D721Med (cell line): ENCODE measurements at regions not wholly inside any gene's neighbourhood (a gene's known extent, or its start where the extent isn't known, plus 50 kb on each side); places are given as distances from the start of the nearest gene placed in this dataset.
"Not testable (repeated sequence)": the region's sequence is repeated elsewhere in the genome, so short reads cannot be mapped to it uniquely, and the experiment has no call there.

ENCODE experiments used
- DNase-seq: peaks from one replicate; pipeline ENCODE4 v3.0.0; 2011; ENCODE audit warnings: low spot score; ENCODE audit not compliant: insufficient read length
- FAIRE-seq: peaks from 2 replicates; lab custom pipeline; 2011; peaks lifted over from hg19 to GRCh38; lab: Jason Lieb, UNC
- CTCF ChIP-seq: IDR thresholded peaks from 2 replicates; pipeline ENCODE4 v1.5.1; 2012; ENCODE audit warnings: mild to moderate bottlenecking, control low read depth; ENCODE audit not compliant: insufficient read depth; ENCODE audit errors: missing control alignments

- DNase-seq (no peak), FAIRE-seq (no peak)
- TF ChIP-seq CTCF = no peak
These were observed 198.2 kb upstream of the SEMA6A start for GRCh38 chr5:116772806-116773205.

GRCh38 chr5:116772152-116772501 lies 197.5 kb upstream of the SEMA6A start:
- DNase-seq = no peak
- TF ChIP-seq CTCF = no peak
- FAIRE-seq = no peak

- DNase-seq = no peak
- no peak for FAIRE-seq
- no peak for TF ChIP-seq CTCF
These were observed 197.0 kb upstream of the SEMA6A start for GRCh38 chr5:116771466-116772151.

- DNase-seq, FAIRE-seq: not testable (repeated sequence)
These were observed 195.3 kb upstream of the SEMA6A start for GRCh38 chr5:116769953-116770352.

GRCh38 chr5:116769470-116769869 lies 194.8 kb upstream of the SEMA6A start:
- FAIRE-seq (no peak), DNase-seq (no peak)
- no peak for TF ChIP-seq CTCF

GRCh38 chr5:116766470-116766947 lies 191.9 kb upstream of the SEMA6A start:
- DNase-seq (no peak), FAIRE-seq (no peak)
- no peak for TF ChIP-seq CTCF

GRCh38 chr5:116765441-116765840 lies 190.8 kb upstream of the SEMA6A start:
- TF ChIP-seq CTCF = no peak
- FAIRE-seq = no peak
- DNase-seq = no peak
